SK-N-MC (cell line): ENCODE measurements at regions not wholly inside any gene's neighbourhood (a gene's known extent, or its start where the extent isn't known, plus 50 kb on each side); places are given as distances from the start of the nearest gene placed in this dataset.

Source experiments
- DNase-seq: peaks from one replicate; pipeline ENCODE4 v3.0.0-alpha.2; 2011; ENCODE audit warnings: low read depth, low spot score
- H3K27ac ChIP-seq: fragments of 200-600 bp; sonication (generic); 2 replicates; pipeline ENCODE4 v1.5.1; 2016; ENCODE audit warnings: mixed run types
- H3K36me3 ChIP-seq: fragments of 200-600 bp; sonication (generic); 2 replicates; pipeline ENCODE4 v1.6.1; 2017; ENCODE audit warnings: antibody characterized with exemption, low read length, mixed read lengths; ENCODE audit not compliant: insufficient read depth
- H3K4me3 ChIP-seq: fragments of 200-600 bp; sonication (generic); 2 replicates; pipeline ENCODE4 v1.5.1; 2016
- H3K9ac ChIP-seq: fragments of 200-600 bp; sonication (generic); 2 replicates; pipeline ENCODE4 v1.8.0; 2017; ENCODE audit warnings: mixed run types, mixed read lengths; ENCODE audit not compliant: insufficient read length
- H3K9me3 ChIP-seq: fragments of 200-600 bp; sonication (generic); 2 replicates; pipeline ENCODE4 v1.6.1; 2017; ENCODE audit warnings: low read depth, mild to moderate bottlenecking, antibody characterized with exemption, low read length, moderate library complexity, mixed read lengths
- EZH2 ChIP-seq: fragments of 200-600 bp; sonication (generic); IDR thresholded peaks from one replicate; pipeline ENCODE4 v1.6.1; 2017; ENCODE audit warnings: antibody characterized with exemption
- FOXP2 ChIP-seq: optimal IDR thresholded peaks from 2 replicates; pipeline ENCODE3; 2011; ENCODE audit warnings: mild to moderate bottlenecking, moderate library complexity; ENCODE audit not compliant: insufficient read depth; ENCODE audit errors: extremely low read length, control extremely low read depth
- POLR2AphosphoS5 ChIP-seq: IDR thresholded peaks from 2 replicates; pipeline ENCODE4 v1.6.1; 2012; ENCODE audit warnings: mild to moderate bottlenecking, low read depth, low read length, borderline replicate concordance

DNA sequence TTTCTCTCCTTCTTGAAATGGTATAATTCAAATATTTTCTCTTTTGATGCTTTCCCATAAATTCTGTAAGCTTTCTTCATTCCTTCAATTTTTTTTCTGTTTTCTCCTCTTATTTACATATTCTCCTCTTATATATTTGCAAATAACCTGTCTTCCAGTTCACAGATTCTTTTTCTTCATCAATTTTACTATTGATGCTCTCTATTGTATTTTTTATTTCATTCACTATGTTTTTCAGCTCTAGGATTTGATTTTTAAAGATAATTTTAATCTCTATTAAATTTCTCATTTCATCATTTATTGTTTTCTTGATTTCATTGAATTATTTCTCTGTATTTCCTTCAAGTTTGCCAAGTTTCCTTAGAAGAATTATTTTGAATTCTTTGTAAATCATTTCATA, 54.0 kb upstream of the PRPS1L1 start:
- TF ChIP-seq POLR2AphosphoS5 = no peak
- TF ChIP-seq FOXP2 = no peak
- no peak for TF ChIP-seq EZH2
- no peak overlapping the region for H3K9ac ChIP-seq
- no peak for DNase-seq
- no peaks in the 10 kb centered on the region for H3K36me3 ChIP-seq
- H3K4me3 ChIP-seq = no peak overlapping the region
- H3K9me3 ChIP-seq = peaks cover 11% of the 10 kb centered on the region; the same call in 1 of the 2 replicates
- H3K27ac ChIP-seq = no peak overlapping the region

DNA sequence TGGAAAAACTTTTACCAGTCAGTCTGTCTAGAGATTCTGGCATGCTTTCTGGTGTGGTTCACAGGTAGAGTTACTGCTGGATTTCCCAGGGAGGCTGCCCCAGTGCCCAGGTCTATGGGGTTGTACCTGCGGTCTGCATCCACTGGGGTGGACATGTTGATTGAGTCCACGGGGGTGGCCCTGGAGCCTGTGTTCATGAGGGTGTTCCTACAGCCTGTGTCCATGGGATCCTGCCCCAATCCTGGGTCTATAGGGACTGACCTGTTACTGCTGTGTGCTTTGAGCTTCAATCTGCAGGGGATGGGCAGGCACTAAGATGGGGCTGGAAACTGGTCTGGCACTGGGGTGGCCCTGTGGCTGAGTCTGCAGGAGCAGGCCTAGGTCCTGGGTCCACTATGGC, 54.5 kb upstream of the PRPS1L1 start:
- no peak for DNase-seq
- no peaks in the 10 kb centered on the region for H3K36me3 ChIP-seq
- no peak overlapping the region for H3K4me3 ChIP-seq
- TF ChIP-seq EZH2 = no peak
- TF ChIP-seq POLR2AphosphoS5 = no peak
- TF ChIP-seq FOXP2 = no peak
- no peak overlapping the region for H3K9ac ChIP-seq
- H3K27ac ChIP-seq = no peak overlapping the region
- peaks cover 11% of the 10 kb centered on the region; the same call in 1 of the 2 replicates for H3K9me3 ChIP-seq

DNA sequence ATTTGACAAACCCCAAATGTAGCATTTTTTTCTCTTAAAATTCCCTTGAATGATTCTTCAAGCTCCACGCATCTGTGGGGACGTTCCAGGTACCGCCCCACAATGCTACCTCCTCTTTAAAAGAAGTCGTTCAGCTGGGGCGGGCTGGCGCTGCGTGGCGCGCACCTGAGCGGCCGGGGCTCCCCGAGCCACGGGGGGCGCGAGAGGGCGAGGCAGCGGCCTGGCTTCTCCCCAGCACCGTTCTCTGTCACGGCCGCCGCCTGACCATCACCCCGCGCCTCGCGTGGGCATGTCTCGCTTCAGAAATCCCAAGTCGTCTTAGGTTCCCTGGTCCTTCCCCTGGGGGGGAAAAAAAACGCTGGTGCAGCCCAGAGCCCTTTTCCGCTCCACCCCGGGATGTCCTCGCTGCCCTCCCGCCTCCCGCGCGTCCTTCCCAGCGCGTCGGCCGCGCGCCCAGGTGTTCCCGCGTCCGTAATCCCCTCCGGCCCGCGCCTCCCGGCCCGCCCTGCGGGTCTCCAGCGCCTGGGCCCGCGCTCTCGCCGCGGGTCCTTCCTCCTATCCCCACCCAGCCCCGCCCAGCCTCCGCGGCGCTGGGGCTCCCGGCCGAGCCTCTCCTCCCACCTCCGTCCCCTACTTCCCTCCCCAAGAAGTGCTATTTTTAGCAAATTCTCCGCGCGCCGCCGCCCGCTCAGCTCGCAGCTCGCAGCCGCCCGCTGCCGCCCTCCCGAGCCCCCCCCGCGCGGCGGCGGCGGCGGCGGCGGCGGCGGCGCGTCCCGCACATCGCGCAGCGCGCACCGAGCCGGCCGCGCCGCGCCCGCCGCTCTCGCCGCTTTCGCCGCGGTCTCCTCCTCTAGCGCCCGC, 58.7 kb upstream of the PRPS1L1 start:
- TF ChIP-seq FOXP2 = no peak
- TF ChIP-seq EZH2 = no peak
- TF ChIP-seq POLR2AphosphoS5 = no peak
- Histone ChIP-seq H3K27ac (no peak overlapping the region), H3K9me3 (peaks cover 8% of the 10 kb centered on the region; the same call in 1 of the 2 replicates), H3K4me3 (peak overlapping the region; percentile 80), H3K9ac (peak overlapping the region; percentile 43), H3K36me3 (no peaks in the 10 kb centered on the region)
- no peak for DNase-seq

DNA sequence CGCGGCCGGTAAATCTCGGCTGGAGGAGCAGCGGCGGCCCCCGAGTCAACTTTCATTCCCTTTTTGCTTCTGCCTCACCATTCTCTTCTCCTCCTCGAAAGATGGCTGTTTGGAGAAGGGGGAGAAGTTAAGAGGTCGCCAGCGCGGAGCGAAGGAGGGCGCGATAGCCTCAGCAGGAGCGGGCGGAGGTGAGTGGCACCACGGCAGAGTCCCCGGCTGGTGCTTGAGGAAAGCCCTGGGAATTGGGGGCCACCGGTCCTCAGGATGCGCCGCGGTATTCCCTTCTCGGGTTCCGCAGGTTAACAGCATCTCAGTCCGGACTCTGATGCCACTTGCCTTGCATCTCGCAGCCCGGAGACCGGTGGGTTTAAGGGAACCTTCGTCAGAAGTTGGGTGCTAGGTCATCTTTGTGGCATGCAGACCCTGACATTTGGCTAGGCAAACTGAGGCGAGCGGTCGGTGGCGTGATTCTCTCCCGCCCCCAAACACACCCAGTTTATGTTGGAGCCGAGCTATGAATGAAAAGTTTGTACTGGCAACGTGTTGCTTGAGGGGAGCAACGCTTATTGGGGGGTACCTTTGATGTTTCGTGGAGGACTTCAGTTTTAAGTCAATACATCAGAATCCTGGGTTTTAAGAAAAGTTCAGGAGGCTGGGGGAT, 59.5 kb upstream of the PRPS1L1 start:
- peak overlapping the region; percentile 80 for H3K4me3 ChIP-seq
- TF ChIP-seq FOXP2 (no peak), EZH2 (no peak), POLR2AphosphoS5 (no peak)
- no peaks in the 10 kb centered on the region for H3K36me3 ChIP-seq
- no peak overlapping the region for H3K9ac ChIP-seq
- H3K9me3 ChIP-seq = peaks cover 3% of the 10 kb centered on the region; the same call in 1 of the 2 replicates
- no peak overlapping the region for H3K27ac ChIP-seq
- DNase-seq = no peak

DNA sequence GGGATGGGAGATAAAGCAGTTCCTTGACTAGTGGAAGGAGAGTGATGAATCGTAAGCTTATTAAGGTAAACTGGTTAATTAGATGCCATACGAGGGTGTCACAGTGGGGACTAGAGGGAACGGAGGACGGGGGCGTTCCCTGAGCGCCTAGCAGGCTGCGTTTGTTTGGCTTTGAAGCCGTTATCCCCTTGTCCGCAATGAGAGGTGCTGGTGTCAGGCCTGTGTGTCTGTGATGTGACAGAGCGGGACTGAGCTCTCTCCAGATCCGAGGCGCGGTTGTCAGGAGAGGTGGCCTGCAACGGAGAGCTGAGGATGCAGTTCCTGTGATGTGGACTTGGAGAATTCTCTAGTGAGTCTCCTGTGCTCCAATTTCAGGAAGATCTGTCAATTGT, 60.0 kb upstream of the PRPS1L1 start:
- H3K9ac ChIP-seq = no peak overlapping the region
- no peaks in the 10 kb centered on the region for H3K36me3 ChIP-seq
- TF ChIP-seq EZH2 = no peak
- TF ChIP-seq POLR2AphosphoS5 = no peak
- no peak for TF ChIP-seq FOXP2
- no peak overlapping the region for H3K4me3 ChIP-seq
- no peaks in the 10 kb centered on the region for H3K9me3 ChIP-seq
- no peak for DNase-seq
- no peak overlapping the region for H3K27ac ChIP-seq

DNA sequence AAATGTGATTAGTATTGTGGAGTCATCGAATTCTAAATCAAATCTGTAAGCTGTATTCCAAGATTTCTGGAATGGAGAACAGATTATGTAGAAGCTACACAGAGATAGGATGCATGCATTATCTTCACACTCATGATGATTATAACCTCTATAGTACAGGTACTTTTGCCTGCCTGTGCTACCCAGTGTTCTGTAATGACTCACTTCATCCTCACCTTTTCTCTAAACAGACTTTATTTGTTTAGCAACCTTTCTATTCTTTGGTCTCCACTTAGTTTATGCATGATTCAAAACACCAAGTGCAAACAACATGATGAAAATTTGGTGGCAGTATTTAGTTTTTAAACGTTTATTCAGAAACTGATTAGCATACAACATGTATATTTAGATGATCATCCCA, 68.4 kb upstream of the PRPS1L1 start:
- Histone ChIP-seq H3K9me3 (no peaks in the 10 kb centered on the region), H3K4me3 (no peak overlapping the region), H3K9ac (no peak overlapping the region), H3K36me3 (no peaks in the 10 kb centered on the region), H3K27ac (no peak overlapping the region)
- TF ChIP-seq POLR2AphosphoS5 (no peak), EZH2 (no peak), FOXP2 (no peak)
- DNase-seq = no peak

DNA sequence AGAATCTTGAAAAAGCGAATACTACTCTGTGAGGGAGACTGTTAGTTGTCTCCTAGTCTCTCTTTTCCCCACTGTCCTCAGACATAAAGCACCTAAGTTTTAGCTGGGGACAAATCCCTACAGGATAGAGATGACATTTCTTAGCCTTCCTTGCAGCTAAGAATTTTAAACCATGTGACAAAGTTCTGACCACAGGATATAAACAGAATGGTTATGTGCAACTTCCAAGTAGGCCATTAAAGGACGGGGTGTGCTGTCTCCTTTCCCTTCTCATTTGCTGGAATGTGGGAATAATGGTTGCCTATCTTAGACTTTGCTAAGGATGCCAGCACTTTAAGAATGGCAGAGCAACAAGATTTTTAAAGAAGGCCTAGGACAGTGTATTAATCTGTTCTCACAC, 74.9 kb upstream of the PRPS1L1 start:
- TF ChIP-seq POLR2AphosphoS5 (no peak), EZH2 (no peak)
- Histone ChIP-seq H3K4me3 (no peak overlapping the region), H3K36me3 (no peaks in the 10 kb centered on the region), H3K27ac (no peak overlapping the region), H3K9me3 (no peaks in the 10 kb centered on the region), H3K9ac (no peak overlapping the region)
- no peak for DNase-seq

DNA sequence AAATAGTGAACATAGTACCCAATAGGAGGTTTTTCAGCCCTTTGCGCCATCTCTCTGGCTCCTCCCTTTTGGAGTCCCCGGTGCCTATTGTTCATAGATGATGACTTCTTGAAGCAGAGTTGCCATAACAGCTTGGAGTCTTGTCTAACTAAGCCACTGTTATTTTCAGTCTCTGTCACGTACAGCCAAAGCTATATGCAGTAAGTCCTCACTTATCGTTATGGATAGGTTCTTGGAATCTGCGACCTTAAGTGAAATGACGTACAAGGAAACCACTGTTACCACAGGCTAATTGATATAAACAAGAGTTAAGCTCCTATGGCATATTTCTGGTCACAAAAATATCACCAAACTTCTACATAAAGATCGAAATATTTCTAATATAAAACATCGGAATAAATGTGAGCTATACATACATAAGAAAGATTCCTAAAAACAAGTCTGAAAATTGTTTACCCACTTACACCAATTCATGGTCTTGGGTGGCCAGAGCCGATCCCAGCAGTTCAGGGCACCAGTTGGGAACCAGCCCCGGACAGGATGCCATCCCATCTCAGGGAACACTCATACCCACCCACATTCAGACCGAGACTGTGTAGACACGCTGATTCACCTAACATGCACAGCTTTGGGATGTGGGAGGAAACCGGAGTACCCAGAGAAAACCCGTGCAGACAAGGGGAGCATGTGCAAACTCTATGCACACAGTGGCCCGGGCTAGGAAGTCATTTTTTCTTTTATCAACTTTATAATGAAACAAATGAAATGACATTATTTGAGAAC, 76.0 kb upstream of the PRPS1L1 start:
- no peak overlapping the region for H3K27ac ChIP-seq
- H3K4me3 ChIP-seq = no peak overlapping the region
- no peaks in the 10 kb centered on the region for H3K36me3 ChIP-seq
- TF ChIP-seq EZH2 (no peak), POLR2AphosphoS5 (no peak), FOXP2 (no peak)
- no peak overlapping the region for H3K9ac ChIP-seq
- H3K9me3 ChIP-seq = no peaks in the 10 kb centered on the region
- no peak for DNase-seq
